ENCODE measurements at regions not wholly inside any gene's neighbourhood (a gene's known extent, or its start where the extent isn't known, plus 50 kb on each side); places are given as distances from the start of the nearest gene placed in this dataset.

DNA sequence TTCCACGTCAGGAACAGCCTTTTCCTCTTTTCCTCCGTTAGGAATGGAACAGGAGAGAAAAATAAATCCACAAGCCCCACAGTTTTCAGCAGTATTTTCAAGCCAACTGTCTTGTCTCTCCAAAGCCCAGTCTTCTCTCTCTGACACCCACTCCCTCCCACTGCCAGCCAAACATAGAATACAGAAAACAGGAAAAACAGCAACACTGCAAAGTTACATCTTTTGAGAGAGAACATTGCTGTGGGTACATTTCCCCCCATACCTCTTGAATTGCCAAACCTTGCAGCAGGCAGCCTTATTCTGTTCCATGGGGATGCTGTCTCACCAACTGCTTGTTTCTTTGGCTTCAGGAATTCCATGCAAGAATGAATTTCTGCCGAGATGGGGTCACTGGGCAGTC lies 355.7 kb upstream of the UMPS start:
- no peaks in the 10 kb centered on the region for H3F3A ChIP-seq (ENCODE audit: insufficient read depth, low read depth)
- H3K27ac ChIP-seq = no peak overlapping the region
- CTCF ChIA-PET = no interaction called here
- H4K20me1 ChIP-seq (ENCODE audit: insufficient read depth) = no peaks in the 10 kb centered on the region
- TF ChIP-seq, protein P1, sequence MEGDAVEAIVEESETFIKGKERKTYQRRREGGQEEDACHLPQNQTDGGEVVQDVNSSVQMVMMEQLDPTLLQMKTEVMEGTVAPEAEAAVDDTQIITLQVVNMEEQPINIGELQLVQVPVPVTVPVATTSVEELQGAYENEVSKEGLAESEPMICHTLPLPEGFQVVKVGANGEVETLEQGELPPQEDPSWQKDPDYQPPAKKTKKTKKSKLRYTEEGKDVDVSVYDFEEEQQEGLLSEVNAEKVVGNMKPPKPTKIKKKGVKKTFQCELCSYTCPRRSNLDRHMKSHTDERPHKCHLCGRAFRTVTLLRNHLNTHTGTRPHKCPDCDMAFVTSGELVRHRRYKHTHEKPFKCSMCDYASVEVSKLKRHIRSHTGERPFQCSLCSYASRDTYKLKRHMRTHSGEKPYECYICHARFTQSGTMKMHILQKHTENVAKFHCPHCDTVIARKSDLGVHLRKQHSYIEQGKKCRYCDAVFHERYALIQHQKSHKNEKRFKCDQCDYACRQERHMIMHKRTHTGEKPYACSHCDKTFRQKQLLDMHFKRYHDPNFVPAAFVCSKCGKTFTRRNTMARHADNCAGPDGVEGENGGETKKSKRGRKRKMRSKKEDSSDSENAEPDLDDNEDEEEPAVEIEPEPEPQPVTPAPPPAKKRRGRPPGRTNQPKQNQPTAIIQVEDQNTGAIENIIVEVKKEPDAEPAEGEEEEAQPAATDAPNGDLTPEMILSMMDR (conservative IDR thresholded peaks at IDR 0.05) = no peak
- no peak for TF ChIP-seq EZH2 (IDR thresholded peaks at IDR 0.05; ENCODE audit: low read depth)
- intact Hi-C loops (cut with micrococcal nuclease; ENCODE audit: unreplicated experiment) = no loop called here
- no peak for DNase-seq
- no peak overlapping the region for H2AFZ ChIP-seq
- no peak overlapping the region for H3K4me3 ChIP-seq
- no peaks in the 10 kb centered on the region for H3K79me2 ChIP-seq (ENCODE audit: low read depth)
- no TSS peak for BruUV-seq (replicated peaks)
- no peaks in the 10 kb centered on the region for H3K36me3 ChIP-seq (ENCODE audit: low read depth)
- no peaks in the 10 kb centered on the region for H3K4me1 ChIP-seq (replicated peaks; ENCODE audit: insufficient read depth)
- peaks cover 9% of the 10 kb centered on the region for H3K27me3 ChIP-seq (ENCODE audit: insufficient read depth, low read depth)
- POLR2A ChIA-PET (ENCODE audit: unreplicated experiment) = no interaction called here
- no peak overlapping the region for H3K4me2 ChIP-seq
- H3K9me2 ChIP-seq (ENCODE audit: insufficient read depth) = no peaks in the 10 kb centered on the region
- H3K9me3 ChIP-seq (ENCODE audit: insufficient read depth, low read depth) = no peaks in the 10 kb centered on the region

DNA sequence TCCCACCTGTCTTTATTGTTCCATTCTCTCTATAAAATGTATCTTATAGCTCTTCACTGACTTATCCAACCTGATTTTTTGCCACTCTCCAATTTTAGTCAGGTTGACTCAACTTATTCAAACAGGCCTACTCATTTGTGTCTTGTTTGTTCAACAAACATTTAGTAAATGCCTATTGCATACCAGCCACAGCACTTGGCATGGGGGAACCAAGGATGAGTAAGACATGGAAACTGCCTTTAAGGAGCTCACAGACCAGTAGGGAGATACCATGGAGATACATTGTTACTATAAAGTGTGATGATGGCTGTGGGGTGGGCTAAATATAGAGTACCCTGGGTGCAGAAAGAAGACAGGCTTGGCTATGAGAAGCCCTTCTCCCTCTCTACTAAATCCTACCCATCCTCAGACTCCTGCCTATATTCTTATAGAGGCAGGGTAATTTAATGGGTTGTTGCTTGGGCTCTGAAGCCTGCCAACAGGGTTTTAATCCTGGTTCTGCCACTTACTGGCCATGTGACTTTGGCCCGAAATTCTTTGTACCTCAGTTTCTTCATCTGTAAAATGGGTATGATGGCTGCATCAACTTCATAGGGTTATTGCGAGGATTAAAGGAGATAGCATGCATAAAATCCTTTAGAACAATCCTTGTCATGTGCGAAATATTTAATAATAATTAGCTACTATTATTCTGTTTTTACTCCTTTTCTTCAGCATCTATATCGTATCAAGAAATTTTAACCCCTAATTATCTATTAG lies 348.5 kb upstream of the UMPS start:
- Histone ChIP-seq H3K9me2 (ENCODE audit: insufficient read depth) (no peaks in the 10 kb centered on the region), H3K4me1 (replicated peaks; ENCODE audit: insufficient read depth) (no peaks in the 10 kb centered on the region), H3K27ac (no peak overlapping the region), H3K4me2 (no peak overlapping the region), H3K9me3 (ENCODE audit: insufficient read depth, low read depth) (no peaks in the 10 kb centered on the region), H3K4me3 (no peak overlapping the region), H3K36me3 (ENCODE audit: low read depth) (no peaks in the 10 kb centered on the region), H4K20me1 (ENCODE audit: insufficient read depth) (no peaks in the 10 kb centered on the region), H3K79me2 (ENCODE audit: low read depth) (no peaks in the 10 kb centered on the region), H3F3A (ENCODE audit: insufficient read depth, low read depth) (no peaks in the 10 kb centered on the region), H2AFZ (no peak overlapping the region), H3K27me3 (ENCODE audit: insufficient read depth, low read depth) (peaks cover 40% of the 10 kb centered on the region)
- POLR2A ChIA-PET (ENCODE audit: unreplicated experiment) = no interaction called here
- TF ChIP-seq, protein P1 (conservative IDR thresholded peaks at IDR 0.05) = no peak
- no peak for DNase-seq
- intact Hi-C loops (cut with micrococcal nuclease; ENCODE audit: unreplicated experiment) = no loop called here
- BruUV-seq (replicated peaks) = no TSS peak
- CTCF ChIA-PET = no interaction called here

DNA sequence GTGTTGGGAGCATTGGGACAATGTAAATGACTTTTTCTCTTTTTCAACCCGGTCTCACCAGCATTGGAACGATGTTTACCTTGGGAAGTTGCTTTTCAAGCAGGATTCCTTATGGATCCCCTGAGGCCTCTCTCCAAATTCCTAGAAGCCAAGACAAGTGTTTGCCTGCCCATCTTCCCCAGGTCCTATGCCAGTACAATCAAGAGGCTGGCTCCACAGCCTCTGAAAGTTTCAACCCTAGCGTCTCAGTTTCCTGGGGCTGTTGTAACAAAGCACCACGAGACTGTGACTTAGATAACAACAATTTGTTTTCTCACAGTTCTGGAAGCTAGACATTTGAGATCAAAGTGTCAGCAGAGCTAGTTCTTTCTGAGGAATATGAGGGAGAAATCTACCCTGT lies 347.2 kb upstream of the UMPS start:
- H3K9me3 ChIP-seq (ENCODE audit: insufficient read depth, low read depth) = no peaks in the 10 kb centered on the region
- no peak for TF ChIP-seq EZH2 (IDR thresholded peaks at IDR 0.05; ENCODE audit: low read depth)
- TF ChIP-seq, protein P1 (conservative IDR thresholded peaks at IDR 0.05) = no peak
- BruUV-seq (replicated peaks) = no TSS peak
- H3K79me2 ChIP-seq (ENCODE audit: low read depth) = no peaks in the 10 kb centered on the region
- H2AFZ ChIP-seq = no peak overlapping the region
- intact Hi-C loops (cut with micrococcal nuclease; ENCODE audit: unreplicated experiment) = no loop called here
- H3K4me3 ChIP-seq = no peak overlapping the region
- no peak overlapping the region for H3K4me2 ChIP-seq
- H3K36me3 ChIP-seq (ENCODE audit: low read depth) = no peaks in the 10 kb centered on the region
- peaks cover 53% of the 10 kb centered on the region for H3K27me3 ChIP-seq (ENCODE audit: insufficient read depth, low read depth)
- ChIA-PET POLR2A (ENCODE audit: unreplicated experiment) (no interaction called here), CTCF (no interaction called here)
- no peaks in the 10 kb centered on the region for H3K4me1 ChIP-seq (replicated peaks; ENCODE audit: insufficient read depth)
- DNase-seq = no peak
- no peaks in the 10 kb centered on the region for H3F3A ChIP-seq (ENCODE audit: insufficient read depth, low read depth)
- no peaks in the 10 kb centered on the region for H4K20me1 ChIP-seq (ENCODE audit: insufficient read depth)
- no peaks in the 10 kb centered on the region for H3K9me2 ChIP-seq (ENCODE audit: insufficient read depth)
- no peak overlapping the region for H3K27ac ChIP-seq
